Panc1 (cell line): ENCODE measurements at regions not wholly inside any gene's neighbourhood (a gene's known extent, or its start where the extent isn't known, plus 50 kb on each side); places are given as distances from the start of the nearest gene placed in this dataset.

Experiments
- ATAC-seq: fragments of 200-7000 bp; cut with Tn5 transposase; 2 replicates; pipeline ENCODE4 v1.9.1; 2020; ENCODE audit warnings: mild to moderate bottlenecking, moderate library complexity
- BruUV-seq: library from RNA; stranded (reverse); fragments of 400-500 nt; replicated peaks from 2 replicates; lab custom pipeline; 2021; lab: Mats Ljungman, UMichigan
- CTCF ChIA-PET: fragments of 300-600 bp; sonication (Branson Sonifier 250); formaldehyde crosslinking; loops from one replicate; lab custom pipeline; 2022; ENCODE audit warnings: antibody characterized with exemption; lab: Charles Lee
- POLR2A ChIA-PET: fragments of 300-600 bp; sonication (Branson Sonifier 250); formaldehyde crosslinking; loops from one replicate; lab custom pipeline; 2022; ENCODE audit warnings: antibody characterized with exemption; lab: Charles Lee
- DNase-seq: peaks from one replicate; pipeline ENCODE4 v3.0.0-alpha.2; 2010; ENCODE audit warnings: low read depth, low spot score
- H3K27ac ChIP-seq: 2 replicates; pipeline ENCODE4 v1.5.1; 2011; ENCODE audit warnings: mild to moderate bottlenecking, low read length, inconsistent platforms
- H3K27me3 ChIP-seq: fragments of 200-500 bp; sonication (Bioruptor generic); 2 replicates; pipeline ENCODE4 v1.6.0; 2014; ENCODE audit warnings: low read length, inconsistent platforms; ENCODE audit not compliant: control insufficient read depth, insufficient read depth
- H3K36me3 ChIP-seq: fragments of 200-500 bp; sonication (Bioruptor generic); 2 replicates; pipeline ENCODE4 v1.5.1; 2014; ENCODE audit warnings: inconsistent platforms, mild to moderate bottlenecking, low read length, moderate library complexity; ENCODE audit not compliant: control insufficient read depth, insufficient read depth
- H3K4me1 ChIP-seq: 2 replicates; pipeline ENCODE4 v1.5.1; 2011; ENCODE audit warnings: inconsistent platforms, mild to moderate bottlenecking, low read length, moderate library complexity; ENCODE audit not compliant: control insufficient read depth, insufficient read depth
- H3K4me3 ChIP-seq, 2 experiments: 2 replicates each; pipeline ENCODE4 v1.5.1; 2011 to 2012; ENCODE audit warnings: low read depth in 2 of 2, low read length in 2 of 2, mild to moderate bottlenecking in 2 of 2, inconsistent platforms in 1 of 2, moderate library complexity in 1 of 2
- H3K9me3 ChIP-seq: fragments of 200-500 bp; sonication (Bioruptor generic); 2 replicates; pipeline ENCODE4 v1.5.1; 2014; ENCODE audit warnings: low read depth, mild to moderate bottlenecking, inconsistent platforms, low read length, moderate library complexity; ENCODE audit not compliant: control insufficient read depth, insufficient read depth
- CTCF ChIP-seq: fragments of 450-650 bp; IDR thresholded peaks from 2 replicates; pipeline ENCODE4 v1.5.1; 2017; ENCODE audit warnings: mild to moderate bottlenecking
- POLR2AphosphoS5 ChIP-seq: IDR thresholded peaks from 2 replicates; pipeline ENCODE4 v1.6.1; 2012; ENCODE audit warnings: mild to moderate bottlenecking, low read depth, low read length, moderate library complexity
- REST ChIP-seq, 2 experiments: IDR thresholded peaks; 2 replicates each; pipeline ENCODE4 v1.6.1; 2011 to 2012; ENCODE audit warnings: low read depth in 2 of 2, control low read depth in 1 of 2, low read length in 1 of 2, mild to moderate bottlenecking in 1 of 2, moderate library complexity in 1 of 2; ENCODE audit not compliant: insufficient read depth in 1 of 2
- SIN3A ChIP-seq: IDR thresholded peaks from 2 replicates; pipeline ENCODE4 v1.6.1; 2012; ENCODE audit warnings: low read depth, mild to moderate bottlenecking, low read length, moderate library complexity, borderline replicate concordance; ENCODE audit not compliant: insufficient read depth
- TCF7L2 ChIP-seq: IDR thresholded peaks from 2 replicates; pipeline ENCODE4 v1.6.1; 2011; ENCODE audit warnings: mild to moderate bottlenecking, low read depth, low read length, inconsistent platforms
- in situ Hi-C: cut with HindIII; loops from 2 replicates; pipeline ENCODE4 v1.10.0; 2016; ENCODE audit warnings: low sequenced_read_pairs, low pct_unique_long_range_greater_than_20kb
- intact Hi-C: fragments of 100-400 bp; cut with micrococcal nuclease; formaldehyde crosslinking; loops from one replicate; pipeline ENCODE4 v1.10.0; 2022; ENCODE audit not compliant: unreplicated experiment

- H3K36me3 ChIP-seq = no peaks in the 10 kb centered on the region
- no peak overlapping the region for H3K4me3 ChIP-seq
- no peak overlapping the region for H3K27ac ChIP-seq
- no peak for ATAC-seq
- H3K9me3 ChIP-seq = no peaks in the 10 kb centered on the region
- intact Hi-C loops = no loop called here
- ChIA-PET POLR2A (no interaction called here), CTCF (no interaction called here)
- TF ChIP-seq SIN3A = no peak
- no peak for TF ChIP-seq CTCF
- no peak for TF ChIP-seq POLR2AphosphoS5
- no peak for TF ChIP-seq TCF7L2
- no peak for TF ChIP-seq REST (IDR thresholded peaks at IDR 0.05; ENCODE audit: insufficient read depth in 1 of 2, low read depth in 2 of 2, low read length in 1 of 2)
- DNase-seq = no peak
- BruUV-seq = no TSS peak
- no peaks in the 10 kb centered on the region for H3K4me1 ChIP-seq
- H3K27me3 ChIP-seq = no peaks in the 10 kb centered on the region
- in situ Hi-C loops = no loop called here
Measured at GRCh38 chr19:37303591-37304171, 67.2 kb upstream of the ZNF527 start.

GRCh38 chr19:37304190-37304883 is 66.6 kb upstream of the ZNF527 start:
- TF ChIP-seq POLR2AphosphoS5 = no peak
- no peak for TF ChIP-seq CTCF
- no peak for TF ChIP-seq TCF7L2
- TF ChIP-seq REST (IDR thresholded peaks at IDR 0.05; ENCODE audit: insufficient read depth in 1 of 2, low read depth in 2 of 2, low read length in 1 of 2) = no peak
- TF ChIP-seq SIN3A = no peak
- no peaks in the 10 kb centered on the region for H3K4me1 ChIP-seq
- in situ Hi-C loops = no loop called here
- ChIA-PET CTCF (no interaction called here), POLR2A (no interaction called here)
- no peak overlapping the region for H3K27ac ChIP-seq
- H3K4me3 ChIP-seq = no peak overlapping the region
- DNase-seq (no peak), ATAC-seq (no peak)
- intact Hi-C loops = no loop called here
- H3K36me3 ChIP-seq = no peaks in the 10 kb centered on the region
- no peaks in the 10 kb centered on the region for H3K9me3 ChIP-seq
- H3K27me3 ChIP-seq = no peaks in the 10 kb centered on the region
- BruUV-seq = no TSS peak
